Thoracic aorta (tissue), 2 donors: ENCODE measurements at regions not wholly inside any gene's neighbourhood (a gene's known extent, or its start where the extent isn't known, plus 50 kb on each side); places are given as distances from the start of the nearest gene placed in this dataset.
"Not testable (repeated sequence)": the region's sequence is repeated elsewhere in the genome, so short reads cannot be mapped to it uniquely, and the experiment has no call there.

Source experiments
- ATAC-seq: fragments of 150-250 bp; one replicate; pipeline ENCODE4 v1.8.0; 2017; ENCODE audit warnings: low read depth; ENCODE audit not compliant: insufficient number of reproducible peaks, low FRiP score
- DNase-seq: peaks from one replicate; pipeline ENCODE4 v3.0.0-alpha.2; 2020; ENCODE audit warnings: low spot score
- H3K27ac ChIP-seq, 2 donors: fragments of 200-600 bp; sonication (generic); 1 replicate in 1 of 2; 2 replicates in 1 of 2; pipeline ENCODE4 v1.5.1; 2016; ENCODE audit warnings: mild to moderate bottlenecking in 2 of 2, moderate library complexity in 2 of 2
- H3K27me3 ChIP-seq: fragments of 200-600 bp; sonication (generic); replicated peaks from 2 replicates; pipeline ENCODE4 v1.6.0; 2016; ENCODE audit warnings: mild to moderate bottlenecking; ENCODE audit not compliant: insufficient read depth
- H3K36me3 ChIP-seq: fragments of 200-600 bp; sonication (generic); one replicate; pipeline ENCODE4 v1.5.1; 2016
- H3K4me1 ChIP-seq, 2 donors: fragments of 200-600 bp; sonication (generic); 1 replicate in 1 of 2; 2 replicates in 1 of 2; pipeline versions ENCODE4 v1.5.1 to v1.6.0; 2016; ENCODE audit warnings: low read depth in 2 of 2, mild to moderate bottlenecking in 1 of 2; ENCODE audit not compliant: control insufficient read depth in 1 of 2
- H3K4me3 ChIP-seq: fragments of 200-600 bp; sonication (generic); 2 replicates; pipeline ENCODE4 v1.5.1; 2016; ENCODE audit warnings: mild to moderate bottlenecking
- H3K9me3 ChIP-seq: fragments of 200-600 bp; sonication (generic); 2 replicates; pipeline ENCODE4 v1.5.1; 2016
- CTCF ChIP-seq: fragments of 200-600 bp; sonication (generic); IDR thresholded peaks from one replicate; pipeline ENCODE4 v1.5.1; 2019; ENCODE audit warnings: antibody characterized with exemption

GRCh38 chr1:188735567-188735966 is 1742.1 kb downstream of the BRINP3 start:
- Histone ChIP-seq H3K36me3 (no peaks in the 10 kb centered on the region), H3K4me3 (no peak overlapping the region), H3K27ac (no peak overlapping the region), H3K4me1 (no peaks in the 10 kb centered on the region), H3K9me3 (no peaks in the 10 kb centered on the region), H3K27me3 (no peaks in the 10 kb centered on the region)
- TF ChIP-seq CTCF, result no peak
- ATAC-seq, result no peak
- no peak for DNase-seq

- not testable (repeated sequence) for H3K27ac ChIP-seq, H3K4me3 ChIP-seq, DNase-seq, H3K36me3 ChIP-seq, H3K27me3 ChIP-seq, H3K9me3 ChIP-seq, ATAC-seq, H3K4me1 ChIP-seq
Observed at GRCh38 chr1:188749275-188749674, 1728.4 kb downstream of the BRINP3 start.

- H3K27me3 ChIP-seq, DNase-seq, H3K9me3 ChIP-seq, H3K4me3 ChIP-seq, H3K27ac ChIP-seq, H3K36me3 ChIP-seq, H3K4me1 ChIP-seq, ATAC-seq: not testable (repeated sequence)
Observed at GRCh38 chr1:188752027-188752426, 1725.6 kb downstream of the BRINP3 start.

GRCh38 chr1:188757747-188758146 is 1719.9 kb downstream of the BRINP3 start:
- H3K4me3 ChIP-seq, DNase-seq, H3K9me3 ChIP-seq, H3K27ac ChIP-seq, H3K4me1 ChIP-seq, H3K27me3 ChIP-seq, ATAC-seq, H3K36me3 ChIP-seq: not testable (repeated sequence)

GRCh38 chr1:188761226-188761625 is 1716.4 kb downstream of the BRINP3 start:
- Histone ChIP-seq H3K36me3 (no peaks in the 10 kb centered on the region), H3K9me3 (no peaks in the 10 kb centered on the region), H3K4me1 (no peaks in the 10 kb centered on the region), H3K27me3 (no peaks in the 10 kb centered on the region), H3K27ac (no peak overlapping the region), H3K4me3 (no peak overlapping the region)
- TF ChIP-seq CTCF, result no peak
- ATAC-seq, result no peak
- DNase-seq, result no peak

- H3K4me1 ChIP-seq, result no peaks in the 10 kb centered on the region
- no peak overlapping the region for H3K27ac ChIP-seq
- TF ChIP-seq CTCF, result no peak
- no peaks in the 10 kb centered on the region for H3K9me3 ChIP-seq
- H3K36me3 ChIP-seq, result no peaks in the 10 kb centered on the region
- no peaks in the 10 kb centered on the region for H3K27me3 ChIP-seq
- H3K4me3 ChIP-seq, result no peak overlapping the region
- DNase-seq (no peak), ATAC-seq (no peak)
Observed at GRCh38 chr1:188762166-188762743, 1715.4 kb downstream of the BRINP3 start.

GRCh38 chr1:188763541-188763940 is 1714.1 kb downstream of the BRINP3 start:
- no peaks in the 10 kb centered on the region for H3K4me1 ChIP-seq
- no peaks in the 10 kb centered on the region for H3K36me3 ChIP-seq
- TF ChIP-seq CTCF, result no peak
- no peak overlapping the region for H3K4me3 ChIP-seq
- ATAC-seq (no peak), DNase-seq (no peak)
- H3K27me3 ChIP-seq, result no peaks in the 10 kb centered on the region
- no peak overlapping the region for H3K27ac ChIP-seq
- H3K9me3 ChIP-seq, result no peaks in the 10 kb centered on the region
